ENCODE measurements at regions not wholly inside any gene's neighbourhood (a gene's known extent, or its start where the extent isn't known, plus 50 kb on each side); places are given as distances from the start of the nearest gene placed in this dataset.

GRCh38 chr10:85444868-85445267 is 921.7 kb downstream of the GRID1 start:
- no peak for DNase-seq (ENCODE audit: low read depth)
- H3K4me3 ChIP-seq (ENCODE audit: low read depth, low read length): no peak overlapping the region
- no peak for TF ChIP-seq MAX (IDR thresholded peaks at IDR 0.05; ENCODE audit: low read depth, low read length)
- no peak for TF ChIP-seq MYC (IDR thresholded peaks at IDR 0.05; ENCODE audit: low read depth, low read length)
- TF ChIP-seq POLR2A (IDR thresholded peaks at IDR 0.05; ENCODE audit: extremely low read depth, insufficient read length): no peak
- no peak for TF ChIP-seq CTCF (IDR thresholded peaks at IDR 0.05; ENCODE audit: low read depth, low read length)

GRCh38 chr10:85445702-85446101 is 920.9 kb downstream of the GRID1 start:
- no peak overlapping the region for H3K4me3 ChIP-seq (ENCODE audit: low read depth, low read length)
- DNase-seq (ENCODE audit: low read depth): no peak
- TF ChIP-seq CTCF (IDR thresholded peaks at IDR 0.05; ENCODE audit: low read depth, low read length): no peak

- no peak for TF ChIP-seq MYC (IDR thresholded peaks at IDR 0.05; ENCODE audit: low read depth, low read length)
- TF ChIP-seq MAX (IDR thresholded peaks at IDR 0.05; ENCODE audit: low read depth, low read length): no peak
- no peak for TF ChIP-seq CTCF (IDR thresholded peaks at IDR 0.05; ENCODE audit: low read depth, low read length)
- TF ChIP-seq POLR2A (IDR thresholded peaks at IDR 0.05; ENCODE audit: extremely low read depth, insufficient read length): no peak
- H3K4me3 ChIP-seq (ENCODE audit: low read depth, low read length): no peak overlapping the region
- DNase-seq (ENCODE audit: low read depth): peak; percentile 26
Observed at GRCh38 chr10:85446827-85447226, 919.8 kb downstream of the GRID1 start.

- peak; percentile 51 for DNase-seq (ENCODE audit: low read depth)
- TF ChIP-seq CTCF (IDR thresholded peaks at IDR 0.05; ENCODE audit: low read depth, low read length): no peak
- no peak for TF ChIP-seq MYC (IDR thresholded peaks at IDR 0.05; ENCODE audit: low read depth, low read length)
- TF ChIP-seq MAX (IDR thresholded peaks at IDR 0.05; ENCODE audit: low read depth, low read length): no peak
- no peak for TF ChIP-seq POLR2A (IDR thresholded peaks at IDR 0.05; ENCODE audit: extremely low read depth, insufficient read length)
- H3K4me3 ChIP-seq (ENCODE audit: low read depth, low read length): no peak overlapping the region
Observed at GRCh38 chr10:85447690-85448089, 918.9 kb downstream of the GRID1 start.

GRCh38 chr10:85448716-85449115 is 917.9 kb downstream of the GRID1 start:
- no peak for DNase-seq (ENCODE audit: low read depth)
- no peak overlapping the region for H3K4me3 ChIP-seq (ENCODE audit: low read depth, low read length)
- TF ChIP-seq MAX (IDR thresholded peaks at IDR 0.05; ENCODE audit: low read depth, low read length): no peak
- TF ChIP-seq CTCF (IDR thresholded peaks at IDR 0.05; ENCODE audit: low read depth, low read length): no peak
- no peak for TF ChIP-seq MYC (IDR thresholded peaks at IDR 0.05; ENCODE audit: low read depth, low read length)
- TF ChIP-seq POLR2A (IDR thresholded peaks at IDR 0.05; ENCODE audit: extremely low read depth, insufficient read length): no peak

GRCh38 chr10:85454386-85454785 is 912.2 kb downstream of the GRID1 start:
- no peak overlapping the region for H3K4me3 ChIP-seq (ENCODE audit: low read depth, low read length)
- no peak for DNase-seq (ENCODE audit: low read depth)
- TF ChIP-seq CTCF (IDR thresholded peaks at IDR 0.05; ENCODE audit: low read depth, low read length) (no peak), MAX (IDR thresholded peaks at IDR 0.05; ENCODE audit: low read depth, low read length) (no peak), MYC (IDR thresholded peaks at IDR 0.05; ENCODE audit: low read depth, low read length) (no peak), POLR2A (IDR thresholded peaks at IDR 0.05; ENCODE audit: extremely low read depth, insufficient read length) (no peak)
